ENCODE measurements at regions not wholly inside any gene's neighbourhood (a gene's known extent, or its start where the extent isn't known, plus 50 kb on each side); places are given as distances from the start of the nearest gene placed in this dataset.

- no peak for FAIRE-seq
These were observed 97.5 kb upstream of the RPS6KA3 start for GRCh38 chrX:20364238-20364637.

GRCh38 chrX:20363275-20363674 lies 96.6 kb upstream of the RPS6KA3 start:
- no peak for FAIRE-seq

DNA sequence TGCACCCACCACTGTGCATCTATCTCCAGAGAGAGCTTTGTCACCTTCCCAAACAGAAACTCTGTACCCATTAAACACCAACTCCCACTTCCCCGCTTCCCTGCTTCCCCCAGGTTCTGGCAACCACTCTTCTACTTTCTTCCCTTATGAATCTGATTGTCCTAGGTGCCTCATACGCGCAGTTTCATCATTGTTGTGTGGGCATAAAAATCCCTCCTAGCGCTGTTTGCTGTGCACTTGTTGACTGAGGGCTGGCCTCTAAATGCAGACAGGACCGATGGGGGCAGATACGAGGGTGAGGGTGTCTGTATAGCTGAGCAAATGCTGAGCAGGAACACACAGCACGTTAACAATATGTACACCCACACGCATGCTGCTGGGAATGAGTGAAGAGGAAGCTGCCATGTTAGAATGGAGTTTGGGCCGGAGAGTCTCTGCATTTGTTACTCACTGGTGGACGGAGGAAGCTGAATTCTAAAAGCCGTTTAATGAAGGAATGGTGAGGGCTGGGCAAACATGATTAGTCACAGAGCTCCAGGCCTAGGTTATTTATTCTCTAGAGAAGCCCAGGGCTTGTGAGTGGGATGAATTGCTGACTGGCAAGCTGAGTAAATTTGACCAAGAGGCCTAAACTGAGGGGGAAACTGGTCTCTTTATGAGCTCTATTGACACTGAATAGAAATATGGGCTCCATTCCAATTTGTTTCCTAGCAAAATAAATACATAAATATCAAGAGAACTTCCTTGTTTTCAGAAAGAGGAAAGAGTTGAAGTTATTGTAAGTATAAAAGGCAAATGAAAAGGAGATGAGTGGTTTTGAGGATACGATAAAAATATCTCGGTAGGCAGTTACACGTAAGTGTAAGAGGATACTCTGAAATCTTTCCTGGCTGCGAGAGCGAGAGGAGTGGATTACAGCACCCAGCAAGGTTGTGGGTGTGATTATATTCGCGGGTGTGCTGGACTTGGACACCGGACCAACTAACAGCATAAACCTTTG lies 95.9 kb upstream of the RPS6KA3 start:
- no peak for FAIRE-seq

- FAIRE-seq: no peak
These were observed 95.2 kb upstream of the RPS6KA3 start for GRCh38 chrX:20361890-20362262.

- FAIRE-seq: no peak
These were observed 94.6 kb upstream of the RPS6KA3 start for GRCh38 chrX:20361081-20361889.

- no peak for FAIRE-seq
These were observed 88.5 kb upstream of the RPS6KA3 start for GRCh38 chrX:20355187-20355586.

GRCh38 chrX:20354505-20354904 lies 87.8 kb upstream of the RPS6KA3 start:
- FAIRE-seq: no peak

DNA sequence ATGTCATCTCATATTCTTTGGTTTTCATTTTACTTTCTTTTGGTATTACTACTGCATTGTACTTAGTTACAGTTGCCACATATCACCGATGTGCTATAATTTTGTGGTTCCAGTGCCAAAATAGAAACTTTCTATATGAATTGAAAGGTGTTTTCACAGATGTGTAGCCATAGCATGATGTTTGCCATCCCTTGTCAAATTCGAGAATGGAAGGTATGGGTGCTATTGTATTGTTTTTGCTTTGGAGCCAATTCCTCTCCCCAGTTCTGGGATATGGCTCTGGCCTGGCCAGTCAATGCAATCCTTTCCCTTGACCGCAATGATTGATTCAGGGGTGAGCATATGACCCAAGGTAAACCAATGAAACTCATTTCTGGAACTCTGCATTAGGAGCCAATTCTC lies 86.2 kb upstream of the RPS6KA3 start:
- no peak for FAIRE-seq

DNA sequence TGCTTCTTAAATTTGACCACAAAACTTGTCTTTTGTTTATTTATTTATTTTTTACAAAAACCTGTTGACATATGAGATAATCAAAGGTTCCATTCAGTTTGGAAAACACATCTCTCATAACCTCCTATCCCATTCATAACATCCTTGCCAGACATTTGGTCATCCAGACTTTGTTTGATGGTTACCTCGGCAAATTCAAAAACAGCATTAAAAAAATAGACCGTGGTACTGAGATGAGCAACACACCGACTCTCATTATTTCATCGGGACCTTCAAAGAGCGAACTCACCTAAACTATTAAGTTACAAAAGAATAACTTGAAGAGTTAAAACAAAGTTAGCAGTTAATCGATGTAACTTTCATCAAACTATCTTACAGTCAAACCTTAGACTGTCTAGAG lies 85.8 kb upstream of the RPS6KA3 start:
- FAIRE-seq: no peak

DNA sequence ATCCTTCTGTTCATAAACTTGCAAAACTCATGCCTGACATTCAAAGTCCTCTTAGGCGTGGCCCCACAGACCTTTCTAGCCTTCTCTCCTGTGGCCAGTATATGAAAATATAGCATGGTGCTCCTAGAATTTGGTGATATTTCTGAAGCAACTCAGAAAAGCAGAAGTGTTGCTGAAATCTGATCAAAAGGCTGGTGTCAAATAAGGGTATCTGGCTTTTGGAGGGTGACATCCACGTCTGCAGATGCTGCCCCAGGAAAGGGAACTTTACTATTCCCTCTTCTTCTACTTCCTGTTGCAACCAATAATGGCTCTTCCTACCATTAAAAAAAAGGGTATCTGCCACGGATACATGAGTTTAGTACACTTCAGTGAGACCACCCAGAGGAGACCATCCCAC lies 83.9 kb upstream of the RPS6KA3 start:
- no peak for FAIRE-seq

- no peak for FAIRE-seq
These were observed 81.4 kb upstream of the RPS6KA3 start for GRCh38 chrX:20348139-20348538.

GRCh38 chrX:20347481-20347880 lies 80.8 kb upstream of the RPS6KA3 start:
- no peak for FAIRE-seq

- no peak for FAIRE-seq
These were observed 67.0 kb upstream of the RPS6KA3 start for GRCh38 chrX:20333672-20334071.

- FAIRE-seq: no peak
These were observed 63.8 kb upstream of the RPS6KA3 start for GRCh38 chrX:20330545-20330944.

GRCh38 chrX:20329435-20329834 lies 62.7 kb upstream of the RPS6KA3 start:
- no peak for FAIRE-seq

GRCh38 chrX:20325786-20326388 lies 59.2 kb upstream of the RPS6KA3 start:
- FAIRE-seq: no peak

DNA sequence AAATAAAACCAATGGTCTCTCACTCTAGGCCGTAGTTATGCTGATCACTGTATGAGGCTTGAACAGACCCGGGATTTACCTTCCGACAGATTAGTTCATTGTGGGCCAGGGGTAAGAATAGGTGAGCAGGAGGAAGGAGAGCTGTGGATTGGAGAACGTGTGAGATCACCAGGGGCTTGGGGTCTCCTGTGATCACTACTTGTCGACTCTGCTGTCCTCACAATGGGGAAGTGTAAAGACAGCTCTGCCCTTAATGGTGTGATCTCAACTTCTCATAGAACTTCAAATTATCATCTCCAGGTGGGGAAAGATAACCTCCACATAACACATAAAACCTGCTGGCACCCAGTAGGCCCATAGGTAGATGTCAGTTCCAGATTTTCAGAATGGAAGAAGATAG lies 56.2 kb upstream of the RPS6KA3 start:
- FAIRE-seq: no peak

DNA sequence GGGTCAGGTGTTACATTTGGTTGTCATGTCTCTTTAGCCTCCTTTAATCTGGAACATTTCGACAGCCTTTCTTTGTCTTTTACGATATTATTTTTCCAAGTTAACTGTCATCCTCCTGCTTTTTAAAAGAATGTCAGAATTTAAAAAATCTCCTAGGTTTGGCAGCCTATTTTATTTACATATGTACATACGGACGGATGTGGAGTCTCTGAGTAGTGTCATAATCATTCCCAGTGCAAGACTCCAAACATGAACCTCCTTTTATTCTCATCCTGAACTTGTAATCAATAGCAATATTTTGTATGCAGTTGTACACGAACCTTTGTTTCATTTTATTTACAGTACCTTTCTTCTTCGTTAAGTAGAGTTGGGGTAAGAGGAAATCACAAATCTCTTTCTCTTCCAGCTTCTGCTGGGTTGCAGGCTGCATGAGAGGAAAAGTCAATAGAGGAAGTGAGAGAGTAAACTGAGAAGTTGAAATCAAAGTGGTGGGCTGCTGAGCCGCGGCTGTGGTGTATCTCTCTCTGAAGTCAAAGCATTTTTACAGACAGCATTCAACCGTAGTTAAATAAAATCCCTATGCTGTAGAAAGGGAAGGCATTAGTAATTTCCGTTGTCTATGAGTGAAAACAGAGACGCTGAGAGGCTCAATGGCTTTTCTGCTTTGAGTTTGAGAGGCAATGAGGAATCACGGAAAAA lies 53.9 kb upstream of the RPS6KA3 start:
- FAIRE-seq: no peak

DNA sequence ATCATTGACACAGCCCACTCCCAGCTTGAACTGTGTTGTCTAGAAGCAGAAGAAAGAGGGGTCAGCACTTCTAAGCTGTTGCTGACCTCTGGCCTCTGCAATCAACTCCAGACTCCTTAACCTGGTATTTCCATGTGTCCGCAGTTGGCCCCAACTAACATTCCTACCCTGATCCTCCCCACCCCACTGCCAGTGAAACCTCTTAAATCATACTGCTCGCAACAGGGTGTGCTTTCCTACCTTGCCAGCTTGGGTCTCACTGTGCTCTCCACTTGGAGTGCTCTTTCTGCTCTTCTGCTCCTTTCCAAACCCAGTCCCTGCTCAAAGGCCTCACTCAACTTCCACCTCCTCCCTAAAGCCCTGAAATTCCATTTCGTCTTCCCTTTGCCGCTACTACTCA lies 52.3 kb upstream of the RPS6KA3 start:
- no peak for FAIRE-seq

DNA sequence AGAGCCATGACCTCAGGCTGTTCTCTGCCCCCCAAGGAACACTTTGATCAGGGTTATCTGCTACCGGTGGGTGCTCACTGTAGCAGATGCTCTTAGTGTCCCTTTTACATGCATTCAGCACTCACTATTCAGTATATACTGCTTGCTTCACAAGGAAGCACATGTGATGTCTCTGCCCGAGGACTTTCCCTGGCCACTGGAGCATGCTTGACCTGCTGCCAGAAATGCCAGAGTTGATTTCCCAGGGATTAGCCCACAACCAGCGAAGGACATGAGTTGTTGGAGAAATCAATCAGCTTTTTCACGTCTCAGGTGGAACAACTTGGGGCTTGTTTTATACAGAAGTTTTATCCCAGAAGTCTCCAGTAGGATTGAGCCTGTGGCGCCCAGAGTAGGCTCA lies 51.2 kb upstream of the RPS6KA3 start:
- FAIRE-seq: no peak

Data from G401.6 (cell line).